Body of pancreas (tissue), 4 donors: ENCODE measurements at regions not wholly inside any gene's neighbourhood (a gene's known extent, or its start where the extent isn't known, plus 50 kb on each side); places are given as distances from the start of the nearest gene placed in this dataset.

Source experiments
- POLR2A ChIP-seq, 3 donors: fragments of 450-650 bp; IDR thresholded peaks; one replicate each; pipeline ENCODE4 v1.6.1; 2016; ENCODE audit warnings: antibody characterized with exemption in 3 of 3, mild to moderate bottlenecking in 2 of 3
- TF ChIP-seq, protein P1 (sequence below), 7 experiments: fragments of 450-650 bp in 4 of 7; fragments of 200-600 bp in 3 of 7; sonication (generic) in 3 of 7; IDR thresholded peaks; one replicate each; pipeline ENCODE4 v1.5.1; 2016 to 2019; ENCODE audit warnings: antibody characterized with exemption in 7 of 7

- TF ChIP-seq, protein P1, sequence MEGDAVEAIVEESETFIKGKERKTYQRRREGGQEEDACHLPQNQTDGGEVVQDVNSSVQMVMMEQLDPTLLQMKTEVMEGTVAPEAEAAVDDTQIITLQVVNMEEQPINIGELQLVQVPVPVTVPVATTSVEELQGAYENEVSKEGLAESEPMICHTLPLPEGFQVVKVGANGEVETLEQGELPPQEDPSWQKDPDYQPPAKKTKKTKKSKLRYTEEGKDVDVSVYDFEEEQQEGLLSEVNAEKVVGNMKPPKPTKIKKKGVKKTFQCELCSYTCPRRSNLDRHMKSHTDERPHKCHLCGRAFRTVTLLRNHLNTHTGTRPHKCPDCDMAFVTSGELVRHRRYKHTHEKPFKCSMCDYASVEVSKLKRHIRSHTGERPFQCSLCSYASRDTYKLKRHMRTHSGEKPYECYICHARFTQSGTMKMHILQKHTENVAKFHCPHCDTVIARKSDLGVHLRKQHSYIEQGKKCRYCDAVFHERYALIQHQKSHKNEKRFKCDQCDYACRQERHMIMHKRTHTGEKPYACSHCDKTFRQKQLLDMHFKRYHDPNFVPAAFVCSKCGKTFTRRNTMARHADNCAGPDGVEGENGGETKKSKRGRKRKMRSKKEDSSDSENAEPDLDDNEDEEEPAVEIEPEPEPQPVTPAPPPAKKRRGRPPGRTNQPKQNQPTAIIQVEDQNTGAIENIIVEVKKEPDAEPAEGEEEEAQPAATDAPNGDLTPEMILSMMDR (IDR thresholded peaks at IDR 0.05), result no peak
- TF ChIP-seq POLR2A (IDR thresholded peaks at IDR 0.05), result no peak
These were observed 335.3 kb upstream of the ZNF507 start for GRCh38 chr19:32010071-32010470.
